ENCODE measurements at regions not wholly inside any gene's neighbourhood (a gene's known extent, or its start where the extent isn't known, plus 50 kb on each side); places are given as distances from the start of the nearest gene placed in this dataset.

DNA sequence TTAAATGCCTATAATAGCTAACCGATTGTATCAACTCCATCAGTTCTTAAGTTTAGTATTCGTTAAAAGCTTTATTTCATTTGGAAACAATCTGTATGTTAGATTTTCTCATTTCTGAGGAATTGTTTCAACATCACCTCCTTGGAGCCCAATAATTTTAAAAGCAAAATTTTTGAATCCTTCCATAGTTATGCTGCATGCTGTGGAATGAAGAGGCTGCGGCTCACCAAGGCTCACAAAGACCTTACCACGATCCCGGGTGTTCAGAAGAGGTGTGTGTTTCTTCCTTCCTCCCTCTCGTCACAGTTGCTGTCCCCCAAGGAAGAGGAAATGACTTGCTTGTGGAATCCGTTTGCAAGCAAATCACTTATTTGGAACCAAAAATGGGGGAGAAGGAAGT lies 143.8 kb downstream of the FGF1 start:
- Histone ChIP-seq H3K27me3 (ENCODE audit: control insufficient read depth in 2 of 2, insufficient read depth in 2 of 2, low read length in 2 of 2) (peaks cover 3 to 13% of the 10 kb centered on the region in 2 experiments; a peak in 3 of 5 replicates), H3K27ac (ENCODE audit: extremely low read depth, low read depth, low read length) (no peak overlapping the region), H3K9me3 (replicated peaks; ENCODE audit: control insufficient read depth, insufficient read depth, low read depth, low read length) (no peaks in the 10 kb centered on the region; the same call in 1 of the 2 replicates), H3K4me1 (replicated peaks in 1 of 2; ENCODE audit: control insufficient read depth in 2 of 2, insufficient read depth in 2 of 2, low read length in 2 of 2) (peaks cover 0 to 6% of the 10 kb centered on the region in 2 experiments; a peak in 3 of 5 replicates), H3K9ac (ENCODE audit: insufficient read depth in 1 of 2, low read depth in 2 of 2, low read length in 2 of 2) (no peak overlapping the region), H3K79me2 (ENCODE audit: control insufficient read depth, insufficient read depth, low read length) (no peaks in the 10 kb centered on the region), H4K20me1 (replicated peaks; ENCODE audit: control insufficient read depth, insufficient read depth, low read length) (no peaks in the 10 kb centered on the region), H2AFZ (ENCODE audit: low read depth, low read length) (no peak overlapping the region), H3K36me3 (ENCODE audit: control insufficient read depth, insufficient read depth, low read length) (no peaks in the 10 kb centered on the region), H3K9me1 (ENCODE audit: control insufficient read depth, insufficient read depth, low read length) (no peaks in the 10 kb centered on the region), H3K4me2 (ENCODE audit: insufficient read depth, low read length) (no peak overlapping the region), H3K4me3 (no peak overlapping the region)
- ChIA-PET CTCF (ENCODE audit: low intra/inter-chr PET ratio) (no interaction called here), POLR2A (no interaction called here)
- FAIRE-seq: no peak
- no TSS peak for BruUV-seq (replicated peaks)
- TF ChIP-seq ZSCAN32 (CRISPR knock-in tag; IDR thresholded peaks at IDR 0.05) (no peak), PTRF (tag; IDR thresholded peaks at IDR 0.05) (no peak), RNF219 (CRISPR knock-in tag; IDR thresholded peaks at IDR 0.05) (no peak), FOS (IDR thresholded peaks at IDR 0.05; ENCODE audit: extremely low read depth, insufficient read length) (no peak), TRIM24 (IDR thresholded peaks at IDR 0.05) (no peak), GABPB1 (CRISPR knock-in tag; IDR thresholded peaks at IDR 0.05) (no peak), TEAD1 (CRISPR knock-in tag; IDR thresholded peaks at IDR 0.05) (no peak), ASH1L (IDR thresholded peaks at IDR 0.05; ENCODE audit: borderline replicate concordance, low read depth, partially characterized antibody) (no peak), SRSF1 (IDR thresholded peaks at IDR 0.05; ENCODE audit: low read depth, low read length) (no peak), LEF1 (IDR thresholded peaks at IDR 0.05) (no peak)
- TF ChIP-seq, protein P1, sequence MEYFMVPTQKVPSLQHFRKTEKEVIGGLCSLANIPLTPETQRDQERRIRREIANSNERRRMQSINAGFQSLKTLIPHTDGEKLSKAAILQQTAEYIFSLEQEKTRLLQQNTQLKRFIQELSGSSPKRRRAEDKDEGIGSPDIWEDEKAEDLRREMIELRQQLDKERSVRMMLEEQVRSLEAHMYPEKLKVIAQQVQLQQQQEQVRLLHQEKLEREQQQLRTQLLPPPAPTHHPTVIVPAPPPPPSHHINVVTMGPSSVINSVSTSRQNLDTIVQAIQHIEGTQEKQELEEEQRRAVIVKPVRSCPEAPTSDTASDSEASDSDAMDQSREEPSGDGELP (CRISPR knock-in tag; IDR thresholded peaks at IDR 0.05; ENCODE audit: borderline replicate concordance): no peak
- intact Hi-C loops (cut with micrococcal nuclease): loop anchor here (10.0 kb wide), 2 partner anchors 97 to 187 kb away; no protein-coding TSS in a partner anchor
- no peak for DNase-seq (ENCODE audit: extremely low read depth in 1 of 4, low spot score in 3 of 4)
- WGBS (ENCODE audit: insufficient coverage, low coverage, missing lambda C conversion rate): 12% methylated on average over 5 of the region's 7 CpGs
- no peak for ATAC-seq
- in situ Hi-C loops (cut with MboI): no loop called here

Measured in K562 (cell line).